Lower lobe of right lung (tissue), 2 donors: ENCODE measurements at regions not wholly inside any gene's neighbourhood (a gene's known extent, or its start where the extent isn't known, plus 50 kb on each side); places are given as distances from the start of the nearest gene placed in this dataset.

Experiments used
- ATAC-seq, 2 donors: fragments of 200-7000 bp; cut with Tn5 transposase; one replicate each; pipeline ENCODE4 v1.9.1; 2020 to 2022; ENCODE audit warnings: mild to moderate bottlenecking in 2 of 2, moderate library complexity in 2 of 2
- DNase-seq: peaks from one replicate; pipeline ENCODE4 v3.0.0-alpha.2; 2020
- H3K27ac ChIP-seq: fragments of 200-600 bp; one replicate; pipeline ENCODE4 v1.8.0; 2022
- H3K27me3 ChIP-seq: fragments of 200-600 bp; one replicate; pipeline ENCODE4 v1.8.0; 2022; ENCODE audit warnings: low read depth
- H3K36me3 ChIP-seq: fragments of 200-600 bp; one replicate; pipeline ENCODE4 v1.8.0; 2022; ENCODE audit warnings: mild to moderate bottlenecking
- H3K4me1 ChIP-seq: fragments of 200-600 bp; one replicate; pipeline ENCODE4 v1.8.0; 2022
- H3K4me3 ChIP-seq: fragments of 200-600 bp; one replicate; pipeline ENCODE4 v1.8.0; 2022; ENCODE audit warnings: mild to moderate bottlenecking
- H3K9me3 ChIP-seq: fragments of 200-600 bp; one replicate; pipeline ENCODE4 v1.8.0; 2022
- CTCF ChIP-seq: fragments of 200-600 bp; IDR thresholded peaks from one replicate; pipeline ENCODE4 v1.8.0; 2022; ENCODE audit warnings: antibody characterized with exemption, mild to moderate bottlenecking
- intact Hi-C: fragments of 100-400 bp; cut with DNase I; formaldehyde crosslinking; loops from one replicate; pipeline ENCODE4 v1.11.0; 2022
- donor health status: DM: no; HTN: yes; CAD: no; lungs with severe emphysema.

- ATAC-seq (no peak), DNase-seq (no peak)
- Histone ChIP-seq H3K9me3 (no peaks in the 10 kb centered on the region), H3K4me1 (no peaks in the 10 kb centered on the region), H3K27me3 (no peaks in the 10 kb centered on the region), H3K36me3 (no peaks in the 10 kb centered on the region), H3K27ac (no peak overlapping the region), H3K4me3 (no peak overlapping the region)
- intact Hi-C loops = no loop called here
- no peak for TF ChIP-seq CTCF
Observed at GRCh38 chr5:13278811-13279210, 665.7 kb downstream of the DNAH5 start.

DNA sequence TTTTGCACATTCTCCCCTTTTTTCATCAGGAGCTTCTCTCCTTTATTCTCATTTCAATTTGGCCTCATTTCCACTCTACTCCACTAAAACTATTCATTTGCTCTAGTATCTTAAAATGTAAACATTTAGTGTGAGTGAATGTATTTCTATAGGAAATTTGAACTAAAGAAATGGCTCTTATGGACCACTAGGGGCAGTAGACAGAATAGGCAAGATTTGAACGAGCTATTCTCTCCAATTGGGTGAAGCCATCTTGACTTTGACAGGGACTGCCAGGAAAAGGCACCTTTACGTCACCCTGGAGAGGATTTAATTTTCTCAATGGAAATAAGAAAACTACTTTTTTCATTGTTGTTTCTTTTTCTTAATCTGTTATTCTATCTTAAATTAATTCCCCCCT lies 666.3 kb downstream of the DNAH5 start:
- intact Hi-C loops = no loop called here
- Histone ChIP-seq H3K9me3 (no peaks in the 10 kb centered on the region), H3K4me3 (no peak overlapping the region), H3K4me1 (no peaks in the 10 kb centered on the region), H3K36me3 (no peaks in the 10 kb centered on the region), H3K27ac (no peak overlapping the region), H3K27me3 (no peaks in the 10 kb centered on the region)
- TF ChIP-seq CTCF = no peak
- ATAC-seq = no peak
- no peak for DNase-seq

DNA sequence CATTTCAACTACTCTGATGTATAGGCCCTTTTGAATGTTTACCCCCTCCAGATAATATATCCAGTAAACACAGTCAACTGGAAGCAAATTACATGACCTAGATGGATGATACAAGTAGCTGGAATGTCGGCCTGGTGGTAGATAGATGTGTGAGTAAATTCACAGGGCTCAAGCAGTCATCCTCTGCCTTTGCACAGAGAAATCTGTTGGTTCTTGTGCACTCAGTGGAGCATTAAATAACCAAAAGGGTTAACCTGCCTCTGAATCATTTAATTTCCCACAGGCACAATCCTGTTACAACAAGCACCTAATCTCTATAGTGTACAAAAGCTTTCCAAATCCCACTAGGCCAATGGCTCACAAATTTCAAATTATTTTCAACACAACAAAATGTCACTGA lies 668.3 kb downstream of the DNAH5 start:
- Histone ChIP-seq H3K36me3 (no peaks in the 10 kb centered on the region), H3K27me3 (no peaks in the 10 kb centered on the region), H3K4me1 (no peaks in the 10 kb centered on the region), H3K4me3 (no peak overlapping the region), H3K9me3 (no peaks in the 10 kb centered on the region), H3K27ac (no peak overlapping the region)
- intact Hi-C loops = no loop called here
- no peak for DNase-seq
- no peak for ATAC-seq
- no peak for TF ChIP-seq CTCF

DNA sequence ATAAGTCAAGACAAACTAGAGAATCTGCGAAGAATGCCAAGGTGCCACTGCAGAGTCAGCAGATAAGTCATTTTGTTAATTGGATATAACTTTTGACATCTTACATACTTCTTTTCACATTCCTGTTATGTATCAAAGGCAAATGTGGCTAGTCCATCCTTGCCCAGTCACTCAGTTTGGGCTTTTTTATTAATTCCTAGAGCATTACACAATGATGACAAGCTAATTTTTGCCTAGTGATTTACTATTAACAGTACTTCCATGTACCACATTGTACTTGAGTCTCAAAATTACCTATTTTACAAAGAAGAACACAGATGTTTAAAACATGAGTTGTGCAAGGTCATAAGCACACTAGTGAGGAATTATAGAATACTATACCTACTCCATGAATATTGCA lies 680.8 kb downstream of the DNAH5 start:
- no peak overlapping the region for H3K27ac ChIP-seq
- H3K27me3 ChIP-seq = no peaks in the 10 kb centered on the region
- TF ChIP-seq CTCF = no peak
- no peak overlapping the region for H3K4me3 ChIP-seq
- H3K9me3 ChIP-seq = no peaks in the 10 kb centered on the region
- intact Hi-C loops = no loop called here
- no peak for DNase-seq
- no peak for ATAC-seq
- H3K4me1 ChIP-seq = no peaks in the 10 kb centered on the region
- H3K36me3 ChIP-seq = no peaks in the 10 kb centered on the region

GRCh38 chr5:13253111-13253510 lies 691.4 kb downstream of the DNAH5 start:
- Histone ChIP-seq H3K4me1 (no peaks in the 10 kb centered on the region), H3K4me3 (no peak overlapping the region), H3K36me3 (no peaks in the 10 kb centered on the region), H3K27me3 (no peaks in the 10 kb centered on the region), H3K9me3 (no peaks in the 10 kb centered on the region), H3K27ac (no peak overlapping the region)
- intact Hi-C loops = no loop called here
- ATAC-seq = no peak
- DNase-seq = no peak
- no peak for TF ChIP-seq CTCF

GRCh38 chr5:13252699-13253098 lies 691.8 kb downstream of the DNAH5 start:
- Histone ChIP-seq H3K4me1 (no peaks in the 10 kb centered on the region), H3K27ac (no peak overlapping the region), H3K9me3 (no peaks in the 10 kb centered on the region), H3K36me3 (no peaks in the 10 kb centered on the region), H3K27me3 (no peaks in the 10 kb centered on the region), H3K4me3 (no peak overlapping the region)
- no peak for TF ChIP-seq CTCF
- DNase-seq (no peak), ATAC-seq (no peak)
- intact Hi-C loops = no loop called here
